GM12874 (cell line): ENCODE measurements at regions not wholly inside any gene's neighbourhood (a gene's known extent, or its start where the extent isn't known, plus 50 kb on each side); places are given as distances from the start of the nearest gene placed in this dataset.

Source experiments
- TF ChIP-seq, protein P1 (sequence below): IDR thresholded peaks from 2 replicates; pipeline ENCODE4 v1.5.1; 2011; ENCODE audit warnings: low read depth, mild to moderate bottlenecking, control low read depth, low read length, moderate library complexity; ENCODE audit not compliant: insufficient read depth

DNA sequence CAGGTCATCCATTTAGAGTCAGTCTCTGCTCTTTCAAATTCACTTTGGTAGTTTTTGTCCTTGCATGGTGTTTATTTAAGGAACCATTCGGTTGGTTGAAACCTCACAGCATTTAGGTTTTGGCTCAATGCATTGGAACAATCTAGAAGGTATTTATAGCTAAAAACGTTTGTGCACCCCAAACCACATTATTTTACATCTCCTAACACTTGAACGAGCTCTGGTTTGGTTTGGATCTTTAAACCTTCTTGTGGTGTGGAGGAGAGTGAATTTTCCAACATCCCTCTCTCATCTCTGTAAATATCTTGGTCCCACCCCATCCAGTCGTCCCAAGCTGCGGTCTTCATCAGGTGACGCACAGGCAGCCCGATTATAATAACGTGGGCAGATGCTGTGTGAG is 287.9 kb downstream of the LPIN1 start:
- TF ChIP-seq, protein P1, sequence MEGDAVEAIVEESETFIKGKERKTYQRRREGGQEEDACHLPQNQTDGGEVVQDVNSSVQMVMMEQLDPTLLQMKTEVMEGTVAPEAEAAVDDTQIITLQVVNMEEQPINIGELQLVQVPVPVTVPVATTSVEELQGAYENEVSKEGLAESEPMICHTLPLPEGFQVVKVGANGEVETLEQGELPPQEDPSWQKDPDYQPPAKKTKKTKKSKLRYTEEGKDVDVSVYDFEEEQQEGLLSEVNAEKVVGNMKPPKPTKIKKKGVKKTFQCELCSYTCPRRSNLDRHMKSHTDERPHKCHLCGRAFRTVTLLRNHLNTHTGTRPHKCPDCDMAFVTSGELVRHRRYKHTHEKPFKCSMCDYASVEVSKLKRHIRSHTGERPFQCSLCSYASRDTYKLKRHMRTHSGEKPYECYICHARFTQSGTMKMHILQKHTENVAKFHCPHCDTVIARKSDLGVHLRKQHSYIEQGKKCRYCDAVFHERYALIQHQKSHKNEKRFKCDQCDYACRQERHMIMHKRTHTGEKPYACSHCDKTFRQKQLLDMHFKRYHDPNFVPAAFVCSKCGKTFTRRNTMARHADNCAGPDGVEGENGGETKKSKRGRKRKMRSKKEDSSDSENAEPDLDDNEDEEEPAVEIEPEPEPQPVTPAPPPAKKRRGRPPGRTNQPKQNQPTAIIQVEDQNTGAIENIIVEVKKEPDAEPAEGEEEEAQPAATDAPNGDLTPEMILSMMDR = no peak

- TF ChIP-seq, protein P1 = no peak
Observed at GRCh38 chr2:12035029-12035720, 288.7 kb downstream of the LPIN1 start.

- TF ChIP-seq, protein P1 = no peak
Observed at GRCh38 chr2:12035956-12036639, 289.7 kb downstream of the LPIN1 start.

DNA sequence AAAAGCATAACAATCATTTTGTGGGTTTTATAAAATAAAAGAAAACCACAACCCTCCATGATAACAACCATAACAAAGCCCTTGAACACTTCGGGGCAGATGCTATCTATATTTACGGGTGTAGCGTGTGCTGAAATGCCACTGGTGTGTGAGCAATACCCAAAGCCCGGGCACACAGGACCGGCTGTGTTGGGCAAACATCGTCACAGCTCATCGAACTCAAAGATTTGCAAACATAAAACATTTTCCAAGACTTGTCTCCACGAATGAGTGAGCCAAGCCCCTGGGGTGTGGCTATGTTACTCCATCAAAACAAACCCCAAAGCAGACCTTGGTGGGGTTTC is 290.2 kb downstream of the LPIN1 start:
- TF ChIP-seq, protein P1 = no peak

DNA sequence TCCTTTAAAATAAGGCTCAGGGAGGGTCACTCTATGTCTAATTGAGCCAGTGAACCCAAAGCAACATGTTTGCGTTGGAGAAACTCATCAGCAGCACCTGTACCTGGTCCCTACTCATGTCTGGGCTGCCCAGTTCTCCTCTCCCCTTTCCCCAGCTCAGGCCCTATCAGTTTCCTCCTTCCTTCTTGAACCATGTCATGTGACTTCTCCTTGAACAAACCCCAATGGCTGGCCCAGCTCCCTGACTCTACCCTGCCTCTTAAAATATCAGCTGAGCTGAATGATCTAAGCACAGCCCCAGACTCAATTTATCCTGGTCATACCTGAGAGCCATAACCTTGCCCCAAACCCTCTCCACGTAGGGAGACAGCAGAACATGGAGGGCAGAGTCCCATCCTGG is 290.9 kb downstream of the LPIN1 start:
- TF ChIP-seq, protein P1 = no peak

GRCh38 chr2:12041236-12041635 is 294.8 kb downstream of the LPIN1 start:
- TF ChIP-seq, protein P1 = no peak

DNA sequence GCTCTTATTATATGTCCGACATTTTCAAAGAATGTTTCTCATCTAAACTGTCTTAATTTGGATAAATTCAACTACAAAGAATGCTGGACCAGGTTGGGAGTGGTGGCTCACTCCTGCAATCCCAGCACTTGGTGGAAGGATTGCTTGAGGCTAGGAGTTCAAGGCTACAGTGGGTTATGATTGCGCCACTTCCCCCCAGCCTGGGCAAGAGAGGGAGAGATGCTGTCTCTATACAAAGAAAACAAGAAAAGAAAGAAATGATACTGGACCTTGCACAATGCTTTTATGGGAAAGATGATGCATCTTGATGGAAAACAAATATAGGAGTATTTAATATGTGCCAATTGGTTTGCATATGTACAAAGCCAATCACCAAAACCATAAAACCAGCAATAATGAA is 296.7 kb downstream of the LPIN1 start:
- TF ChIP-seq, protein P1 = no peak
